ENCODE measurements at regions not wholly inside any gene's neighbourhood (a gene's known extent, or its start where the extent isn't known, plus 50 kb on each side); places are given as distances from the start of the nearest gene placed in this dataset.

GRCh38 chr9:129247285-129248153 lies 69.5 kb upstream of the IER5L start:
- DNase-seq = no peak

- DNase-seq = no peak
Measured at GRCh38 chr9:129245276-129245675, 67.2 kb upstream of the IER5L start.

GRCh38 chr9:129242971-129243561 lies 65.0 kb upstream of the IER5L start:
- no peak for DNase-seq

- DNase-seq = no peak
Measured at GRCh38 chr9:129242191-129242941, 64.3 kb upstream of the IER5L start.

GRCh38 chr9:129241725-129242124 lies 63.7 kb upstream of the IER5L start:
- DNase-seq = no peak

- no peak for DNase-seq
Measured at GRCh38 chr9:129240581-129241211, 62.6 kb upstream of the IER5L start.

GRCh38 chr9:129239946-129240490 lies 62.0 kb upstream of the IER5L start:
- DNase-seq = no peak

GRCh38 chr9:129237803-129238202 lies 59.7 kb upstream of the IER5L start:
- DNase-seq = no peak

GRCh38 chr9:129237164-129237611 lies 59.1 kb upstream of the IER5L start:
- peak; percentile 81 for DNase-seq

GRCh38 chr9:129236441-129237145 lies 58.5 kb upstream of the IER5L start:
- DNase-seq = no peak

- peak; percentile 75 for DNase-seq
Measured at GRCh38 chr9:129235931-129236331, 57.9 kb upstream of the IER5L start.

- no peak for DNase-seq
Measured at GRCh38 chr9:129235041-129235930, 57.2 kb upstream of the IER5L start.

GRCh38 chr9:129234491-129234890 lies 56.4 kb upstream of the IER5L start:
- DNase-seq = no peak

- DNase-seq = no peak
Measured at GRCh38 chr9:129232839-129233591, 55.0 kb upstream of the IER5L start.

- DNase-seq = no peak
Measured at GRCh38 chr9:129231759-129232158, 53.7 kb upstream of the IER5L start.

GRCh38 chr9:129231022-129231739 lies 53.1 kb upstream of the IER5L start:
- no peak for DNase-seq

GRCh38 chr9:129230302-129230701 lies 52.2 kb upstream of the IER5L start:
- DNase-seq = no peak
